ENCODE measurements at regions not wholly inside any gene's neighbourhood (a gene's known extent, or its start where the extent isn't known, plus 50 kb on each side); places are given as distances from the start of the nearest gene placed in this dataset.

- H3K9me3 ChIP-seq: no peaks in the 10 kb centered on the region
- H3K27me3 ChIP-seq: no peaks in the 10 kb centered on the region
- no peak for ATAC-seq
- no peak overlapping the region for H3K27ac ChIP-seq
- no peak overlapping the region for H3K4me3 ChIP-seq
- H3K36me3 ChIP-seq: no peaks in the 10 kb centered on the region
- peaks cover 0 to 4% (median 0%) of the 10 kb centered on the region in 3 donors for H3K4me1 ChIP-seq
- TF ChIP-seq CTCF (IDR thresholded peaks at IDR 0.05) (no peak), POLR2AphosphoS5 (IDR thresholded peaks at IDR 0.05) (no peak), EP300 (IDR thresholded peaks at IDR 0.05) (no peak)
Observed at GRCh38 chr7:13036256-13036780, 348.9 kb downstream of the ARL4A start.

GRCh38 chr7:13037216-13037615, 349.8 kb downstream of the ARL4A start:
- H3K4me3 ChIP-seq: no peak overlapping the region
- no peaks in the 10 kb centered on the region for H3K9me3 ChIP-seq
- 9 to 10% methylated on average over 1 of the region's 1 CpG for WGBS, 2 donors (ENCODE audit: low coverage in 1 of 2)
- TF ChIP-seq CTCF (IDR thresholded peaks at IDR 0.05) (no peak), EP300 (IDR thresholded peaks at IDR 0.05) (no peak), POLR2AphosphoS5 (IDR thresholded peaks at IDR 0.05) (no peak), POLR2A (IDR thresholded peaks at IDR 0.05) (no peak)
- no peaks in the 10 kb centered on the region for H3K36me3 ChIP-seq
- no peak overlapping the region for H3K27ac ChIP-seq
- no peaks in the 10 kb centered on the region for H3K27me3 ChIP-seq
- no peak for ATAC-seq
- H3K4me1 ChIP-seq: peaks cover 0 to 4% (median 0%) of the 10 kb centered on the region in 3 donors

GRCh38 chr7:13041368-13041988, 354.0 kb downstream of the ARL4A start:
- Histone ChIP-seq H3K4me3 (no peak overlapping the region), H3K4me1 (peaks cover 0 to 4% (median 0%) of the 10 kb centered on the region in 3 donors), H3K27ac (no peak overlapping the region), H3K36me3 (no peaks in the 10 kb centered on the region), H3K9me3 (no peaks in the 10 kb centered on the region), H3K27me3 (no peaks in the 10 kb centered on the region)
- TF ChIP-seq POLR2AphosphoS5 (IDR thresholded peaks at IDR 0.05) (no peak), POLR2A (IDR thresholded peaks at IDR 0.05) (no peak), CTCF (IDR thresholded peaks at IDR 0.05) (no peak), EP300 (IDR thresholded peaks at IDR 0.05) (no peak)
- ATAC-seq: no peak
- WGBS, 2 donors (ENCODE audit: low coverage in 1 of 2): 82 to 87% methylated on average over 11 to 12 of the region's 13 CpGs

GRCh38 chr7:13042605-13043236, 355.3 kb downstream of the ARL4A start:
- H3K9me3 ChIP-seq: no peaks in the 10 kb centered on the region
- ATAC-seq: no peak
- peaks cover 0 to 1% (median 0%) of the 10 kb centered on the region in 3 donors for H3K4me1 ChIP-seq
- no peak overlapping the region for H3K27ac ChIP-seq
- TF ChIP-seq POLR2AphosphoS5 (IDR thresholded peaks at IDR 0.05) (no peak), EP300 (IDR thresholded peaks at IDR 0.05) (no peak), POLR2A (IDR thresholded peaks at IDR 0.05) (no peak), CTCF (IDR thresholded peaks at IDR 0.05) (no peak)
- H3K36me3 ChIP-seq: no peaks in the 10 kb centered on the region
- H3K27me3 ChIP-seq: no peaks in the 10 kb centered on the region
- H3K4me3 ChIP-seq: no peak overlapping the region

GRCh38 chr7:13044309-13044708, 356.9 kb downstream of the ARL4A start:
- Histone ChIP-seq H3K9me3 (no peaks in the 10 kb centered on the region), H3K27ac (no peak overlapping the region), H3K4me1 (no peaks in the 10 kb centered on the region), H3K36me3 (no peaks in the 10 kb centered on the region), H3K4me3 (no peak overlapping the region), H3K27me3 (no peaks in the 10 kb centered on the region)
- no peak for TF ChIP-seq POLR2AphosphoS5 (IDR thresholded peaks at IDR 0.05)
- TF ChIP-seq CTCF (IDR thresholded peaks at IDR 0.05): no peak
- no peak for TF ChIP-seq EP300 (IDR thresholded peaks at IDR 0.05)
- no peak for TF ChIP-seq POLR2A (IDR thresholded peaks at IDR 0.05)
- no peak for ATAC-seq
- whole genome bisulfite sequencing, 2 donors (ENCODE audit: low coverage in 1 of 2): 87 to 100% methylated on average over 1 to 2 of the region's 2 CpGs
